Activated B cell treated with CpG ODN at 0.5 μM for 24 hours (primary cell): ENCODE measurements at regions not wholly inside any gene's neighbourhood (a gene's known extent, or its start where the extent isn't known, plus 50 kb on each side); places are given as distances from the start of the nearest gene placed in this dataset.
"Not testable (repeated sequence)": the region's sequence is repeated elsewhere in the genome, so short reads cannot be mapped to it uniquely, and the experiment has no call there.

Experiments
- ATAC-seq: fragments of 200-7000 bp; cut with Tn5 transposase; one replicate; pipeline ENCODE4 v1.10.0; 2021; ENCODE audit warnings: low read depth, mild to moderate bottlenecking, moderate library complexity
- CTCF ChIA-PET: fragments of 350-600 bp; sonication (Branson Sonifier 250); formaldehyde crosslinking; loops from one replicate; lab custom pipeline; 2021; ENCODE audit warnings: antibody characterized with exemption; lab: Charles Lee
- POLR2A ChIA-PET: fragments of 350-600 bp; sonication (Branson Sonifier 250); formaldehyde crosslinking; loops from one replicate; lab custom pipeline; 2021; ENCODE audit warnings: antibody characterized with exemption; lab: Charles Lee
- DNase-seq: peaks from one replicate; pipeline ENCODE4 v3.0.0; 2022
- H3K27ac Mint-ChIP-seq: one replicate; pipeline ENCODE4 v1.8.0; 2020; ENCODE audit warnings: mixed read lengths
- H3K27me3 Mint-ChIP-seq: one replicate; pipeline ENCODE4 v1.8.0; 2021; ENCODE audit warnings: mixed read lengths
- H3K36me3 Mint-ChIP-seq: one replicate; pipeline ENCODE4 v1.8.0; 2021; ENCODE audit warnings: low read depth, mixed read lengths
- H3K4me1 Mint-ChIP-seq: one replicate; pipeline ENCODE4 v1.8.0; 2021; ENCODE audit warnings: mixed read lengths
- H3K4me3 Mint-ChIP-seq: one replicate; pipeline ENCODE4 v1.8.0; 2020; ENCODE audit warnings: mild to moderate bottlenecking, mixed read lengths
- H3K9me3 Mint-ChIP-seq: one replicate; pipeline ENCODE4 v1.8.0; 2020; ENCODE audit warnings: mixed read lengths
- CTCF ChIP-seq: fragments of 200-600 bp; IDR thresholded peaks from one replicate; pipeline ENCODE4 v1.8.0; 2022; ENCODE audit warnings: antibody characterized with exemption, mild to moderate bottlenecking
- intact Hi-C: fragments of 100-400 bp; cut with micrococcal nuclease; formaldehyde crosslinking; loops from one replicate; pipeline ENCODE4 v1.15.1; 2024

DNA sequence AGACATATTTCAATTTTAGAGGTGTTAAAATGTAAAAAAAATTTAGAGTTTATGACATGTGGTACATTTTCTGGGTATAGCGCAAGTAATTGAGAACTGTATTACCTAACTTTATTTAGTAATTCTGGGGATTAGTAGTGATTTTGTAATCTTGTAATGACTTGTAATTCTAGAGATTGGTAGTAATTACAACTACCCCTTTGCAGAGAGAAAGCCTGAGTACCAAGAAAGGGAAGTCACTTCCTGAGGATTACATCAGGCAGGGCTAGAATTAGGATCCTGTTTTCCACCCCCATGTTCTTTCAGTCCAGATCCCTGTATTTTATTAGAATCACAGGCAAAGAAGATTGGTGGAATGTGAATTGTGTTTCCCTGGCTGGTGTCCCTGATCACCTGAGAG, 274.9 kb downstream of the KCNRG start:
- ChIA-PET POLR2A (no interaction called here), CTCF (no interaction called here)
- Mint-ChIP-seq H3K36me3 (no peaks in the 10 kb centered on the region), H3K9me3 (peaks cover 7% of the 10 kb centered on the region), H3K4me1 (peaks cover 5% of the 10 kb centered on the region), H3K27ac (no peak overlapping the region), H3K27me3 (no peaks in the 10 kb centered on the region), H3K4me3 (no peak overlapping the region)
- no peak for ATAC-seq
- no peak for TF ChIP-seq CTCF
- intact Hi-C loops, result no loop called here
- no peak for DNase-seq

- H3K4me3 Mint-ChIP-seq, result no peak overlapping the region
- H3K36me3 Mint-ChIP-seq, result no peaks in the 10 kb centered on the region
- POLR2A ChIA-PET, result interaction anchor here (1.2 kb wide), 1 partner anchor 167 kb away, joined by 3 read pairs; no protein-coding TSS in a partner anchor
- H3K9me3 Mint-ChIP-seq, result peaks cover 7% of the 10 kb centered on the region
- H3K4me1 Mint-ChIP-seq, result peaks cover 2% of the 10 kb centered on the region
- no peak for TF ChIP-seq CTCF
- ATAC-seq, result no peak
- H3K27ac Mint-ChIP-seq, result no peak overlapping the region
- intact Hi-C loops, result no loop called here
- CTCF ChIA-PET, result no interaction called here
- H3K27me3 Mint-ChIP-seq, result no peaks in the 10 kb centered on the region
- no peak for DNase-seq
These were observed 276.4 kb downstream of the KCNRG start for GRCh38 chr13:50291611-50292010.

DNA sequence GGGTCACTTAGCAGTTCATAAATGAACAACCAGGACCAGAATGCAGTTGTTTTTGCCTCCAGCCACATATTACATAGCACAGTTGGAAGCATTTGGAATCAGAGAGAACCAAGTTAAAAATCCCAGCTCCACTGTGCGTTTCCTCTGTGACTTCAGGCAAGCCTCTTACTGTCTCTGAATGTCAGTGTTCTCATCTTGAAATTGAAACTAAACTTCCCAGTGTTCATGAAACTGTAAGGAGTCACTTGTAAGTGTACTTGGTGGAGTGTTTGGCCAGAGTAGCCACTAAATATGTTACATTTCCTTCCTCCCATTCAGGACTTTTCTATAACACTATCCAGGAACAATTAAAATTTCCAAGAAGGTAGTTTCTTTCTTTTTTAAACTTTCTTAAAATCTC, 276.8 kb downstream of the KCNRG start:
- TF ChIP-seq CTCF, result no peak
- H3K4me1 Mint-ChIP-seq, result peaks cover 2% of the 10 kb centered on the region
- H3K4me3 Mint-ChIP-seq, result no peak overlapping the region
- DNase-seq (no peak), ATAC-seq (no peak)
- ChIA-PET CTCF (no interaction called here), POLR2A (interaction anchor here (0.7 to 1.2 kb wide), 2 partner anchors 125 to 168 kb away, joined by 3 read pairs; no protein-coding TSS in a partner anchor)
- H3K36me3 Mint-ChIP-seq, result no peaks in the 10 kb centered on the region
- peaks cover 7% of the 10 kb centered on the region for H3K9me3 Mint-ChIP-seq
- intact Hi-C loops, result no loop called here
- no peak overlapping the region for H3K27ac Mint-ChIP-seq
- no peaks in the 10 kb centered on the region for H3K27me3 Mint-ChIP-seq

DNA sequence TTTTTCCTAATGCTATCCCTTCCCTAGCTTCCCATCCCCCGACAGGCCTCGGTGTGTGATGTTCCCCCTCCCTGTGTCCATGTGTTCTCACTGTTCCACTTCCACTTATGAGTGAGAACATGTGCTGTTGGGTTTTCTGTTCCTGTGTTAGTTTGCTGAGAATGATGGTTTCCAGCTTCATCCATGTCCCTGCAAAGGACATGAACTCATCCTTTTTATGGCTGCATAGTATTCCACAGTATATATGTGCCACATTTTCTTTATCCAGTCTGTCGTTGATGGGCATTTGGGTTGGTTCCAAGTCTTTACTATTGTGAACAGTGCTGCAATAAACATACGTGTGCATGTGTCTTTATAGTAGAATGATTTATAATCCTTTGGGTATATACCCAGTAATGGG, 279.2 kb downstream of the KCNRG start:
- H3K36me3 Mint-ChIP-seq, H3K27me3 Mint-ChIP-seq, H3K4me1 Mint-ChIP-seq, intact Hi-C loops, DNase-seq, ATAC-seq, POLR2A ChIA-PET, H3K4me3 Mint-ChIP-seq, H3K27ac Mint-ChIP-seq, H3K9me3 Mint-ChIP-seq: not testable (repeated sequence)
- CTCF ChIA-PET, result interaction anchor here (0.6 kb wide), 1 partner anchor 130 kb away, joined by 4 read pairs; no protein-coding TSS in a partner anchor

GRCh38 chr13:50299546-50300249, 284.5 kb downstream of the KCNRG start:
- POLR2A ChIA-PET, result no interaction called here
- Mint-ChIP-seq H3K36me3 (no peaks in the 10 kb centered on the region), H3K4me3 (no peak overlapping the region), H3K9me3 (no peaks in the 10 kb centered on the region), H3K4me1 (peaks cover 6% of the 10 kb centered on the region), H3K27me3 (peaks cover 16% of the 10 kb centered on the region), H3K27ac (no peak overlapping the region)
- ATAC-seq, result no peak
- CTCF ChIA-PET, result no interaction called here
- intact Hi-C loops, result no loop called here
- DNase-seq, result no peak
- no peak for TF ChIP-seq CTCF
